GM12891 (cell line): ENCODE measurements at regions not wholly inside any gene's neighbourhood (a gene's known extent, or its start where the extent isn't known, plus 50 kb on each side); places are given as distances from the start of the nearest gene placed in this dataset.
A peak's percentile ranks its signal among the peaks of the same experiment; 100 is the strongest.

ENCODE experiments used
- DNase-seq: peaks from one replicate; pipeline ENCODE4 v3.0.0; 2011; ENCODE audit warnings: low spot score; ENCODE audit not compliant: insufficient read length
- FAIRE-seq: peaks from 2 replicates; lab custom pipeline; 2011; peaks lifted over from hg19 to GRCh38; lab: Jason Lieb, UNC
- PAX5 ChIP-seq: IDR thresholded peaks from 2 replicates; pipeline ENCODE4 v1.6.1; 2011; ENCODE audit warnings: low read length, moderate library complexity, mild to moderate bottlenecking; ENCODE audit not compliant: insufficient read depth, severe bottlenecking
- POLR2A ChIP-seq: IDR thresholded peaks from 2 replicates; pipeline ENCODE4 v1.6.1; 2011; ENCODE audit warnings: low read depth, low read length, control low read depth
- POLR2AphosphoS5 ChIP-seq: IDR thresholded peaks from 2 replicates; pipeline ENCODE4 v1.6.1; 2011; ENCODE audit warnings: low read depth, low read length, control low read depth
- POU2F2 ChIP-seq: IDR thresholded peaks from 2 replicates; pipeline ENCODE4 v1.6.1; 2011; ENCODE audit warnings: low read depth, mild to moderate bottlenecking, control low read depth, low read length, moderate library complexity
- SPI1 ChIP-seq: IDR thresholded peaks from 2 replicates; pipeline ENCODE4 v1.6.1; 2011; ENCODE audit warnings: low read depth, low read length, control low read depth
- TAF1 ChIP-seq: IDR thresholded peaks from 2 replicates; pipeline ENCODE4 v1.6.1; 2011; ENCODE audit warnings: low read depth, low read length, control low read depth

- DNase-seq (no peak), FAIRE-seq (no peak)
Observed at GRCh38 chr1:58992643-58993042, 208.8 kb upstream of the JUN start.

GRCh38 chr1:58993403-58993802 is 209.6 kb upstream of the JUN start:
- FAIRE-seq (peak; percentile 5), DNase-seq (no peak)
- TF ChIP-seq TAF1 (no peak), POU2F2 (no peak), POLR2AphosphoS5 (no peak), SPI1 (no peak), POLR2A (no peak), PAX5 (no peak)

More at GRCh38 chr1:58992643-58993042, 208.8 kb upstream of the JUN start:
- TF ChIP-seq POU2F2: no peak
- no peak for TF ChIP-seq POLR2A
- TF ChIP-seq POLR2AphosphoS5: no peak

GRCh38 chr1:58994664-58995063 is 210.8 kb upstream of the JUN start:
- no peak for TF ChIP-seq POU2F2
- no peak for TF ChIP-seq SPI1
- no peak for TF ChIP-seq POLR2AphosphoS5
- TF ChIP-seq POLR2A: no peak
- TF ChIP-seq PAX5: no peak
- no peak for TF ChIP-seq TAF1
- DNase-seq (no peak), FAIRE-seq (no peak)

GRCh38 chr1:58996341-58997059 is 212.7 kb upstream of the JUN start:
- FAIRE-seq: peak; percentile 56
- DNase-seq: no peak
- TF ChIP-seq POLR2AphosphoS5 (no peak), TAF1 (no peak), SPI1 (no peak), POU2F2 (no peak), PAX5 (no peak), POLR2A (no peak)

GRCh38 chr1:58997060-58997411 is 213.2 kb upstream of the JUN start:
- no peak for FAIRE-seq
- no peak for DNase-seq
- TF ChIP-seq POU2F2 (no peak), TAF1 (no peak), POLR2A (no peak), SPI1 (no peak)

- no peak for TF ChIP-seq SPI1
- no peak for TF ChIP-seq POU2F2
- TF ChIP-seq POLR2AphosphoS5: no peak
- TF ChIP-seq PAX5: no peak
- TF ChIP-seq POLR2A: no peak
- no peak for TF ChIP-seq TAF1
- DNase-seq (no peak), FAIRE-seq (no peak)
Observed at GRCh38 chr1:58997637-58998036, 213.8 kb upstream of the JUN start.

- FAIRE-seq (peak; percentile 90), DNase-seq (no peak)
- no peak for TF ChIP-seq PAX5
- no peak for TF ChIP-seq POLR2A
- no peak for TF ChIP-seq POLR2AphosphoS5
Observed at GRCh38 chr1:58999676-59000075, 215.8 kb upstream of the JUN start.

GRCh38 chr1:59004755-59005154 is 220.9 kb upstream of the JUN start:
- DNase-seq (no peak), FAIRE-seq (peak; percentile 26)
- no peak for TF ChIP-seq SPI1
- no peak for TF ChIP-seq POLR2A
- TF ChIP-seq PAX5: no peak
- TF ChIP-seq POLR2AphosphoS5: no peak
- TF ChIP-seq TAF1: no peak
- TF ChIP-seq POU2F2: no peak

GRCh38 chr1:59005491-59006288 is 221.8 kb upstream of the JUN start:
- FAIRE-seq (peak; percentile 94), DNase-seq (no peak)

GRCh38 chr1:59006289-59006658 is 222.4 kb upstream of the JUN start:
- DNase-seq (no peak), FAIRE-seq (peak; percentile 85)
- TF ChIP-seq POLR2A (no peak), SPI1 (no peak), PAX5 (no peak), POLR2AphosphoS5 (no peak), TAF1 (no peak), POU2F2 (no peak)

More at GRCh38 chr1:59005491-59006288, 221.8 kb upstream of the JUN start:
- TF ChIP-seq POLR2A (no peak), SPI1 (peak; percentile 75)
